ENCODE measurements at regions not wholly inside any gene's neighbourhood (a gene's known extent, or its start where the extent isn't known, plus 50 kb on each side); places are given as distances from the start of the nearest gene placed in this dataset.

DNA sequence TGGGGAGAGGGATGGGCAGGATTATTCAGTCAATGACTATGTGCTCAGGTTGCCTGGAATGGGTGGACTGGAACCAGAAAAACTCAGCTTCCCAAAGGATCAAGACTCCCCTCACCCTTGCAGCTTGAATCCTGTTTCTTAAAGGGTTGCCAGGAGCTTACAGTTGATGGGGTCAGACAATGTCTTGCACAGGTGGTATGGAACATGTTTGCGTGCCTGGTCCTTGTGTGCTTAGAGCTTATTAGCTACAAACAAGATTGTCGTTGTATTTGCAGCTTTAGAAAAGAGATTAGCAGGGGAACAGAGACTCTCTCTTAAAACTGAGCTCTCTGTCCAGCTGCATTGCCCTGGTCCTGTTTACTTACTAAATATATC is 56.9 kb downstream of the PRR15 start:
- Histone ChIP-seq H3K4me2 (ENCODE audit: low read length) (no peak overlapping the region), H3K27me3 (ENCODE audit: insufficient read depth, low read length) (no peaks in the 10 kb centered on the region), H3K4me1 (ENCODE audit: control insufficient read depth in 1 of 2, insufficient read depth in 2 of 2, low read length in 2 of 2) (peaks cover 8 to 21% of the 10 kb centered on the region in 2 experiments; a peak in 3 of 4 replicates), H3K9me2 (ENCODE audit: insufficient read depth) (no peaks in the 10 kb centered on the region), H3K79me2 (ENCODE audit: insufficient read depth, low read length) (no peaks in the 10 kb centered on the region), H2AFZ (ENCODE audit: low read depth, low read length, poor library complexity, severe bottlenecking) (no peak overlapping the region), H3K36me3 (ENCODE audit: control insufficient read depth in 1 of 2, insufficient read depth in 2 of 2, low read length in 2 of 2) (no peaks in the 10 kb centered on the region), H3K4me3 (replicated peaks in 1 of 2; ENCODE audit: low read depth in 1 of 2, low read length in 2 of 2) (no peak overlapping the region), H4K20me1 (ENCODE audit: insufficient read depth) (no peaks in the 10 kb centered on the region), H3K9me3 (ENCODE audit: control insufficient read depth in 1 of 2, insufficient read depth in 1 of 2, low read depth in 1 of 2, low read length in 2 of 2) (no peaks in the 10 kb centered on the region), H3K9ac (ENCODE audit: low read length) (no peak overlapping the region), H3K27ac (ENCODE audit: low read depth, low read length) (no peak overlapping the region)
- POLR2A ChIA-PET, result no interaction called here
- ATAC-seq (no peak), DNase-seq (ENCODE audit: low read depth, low spot score) (no peak)
- CTCF ChIA-PET, result interaction anchor here (0.9 to 1.7 kb wide), 2 partner anchors 11 to 14 kb away, joined by 3 to 9 read pairs; no protein-coding TSS in a partner anchor
- no peak for TF ChIP-seq ZNF274 (IDR thresholded peaks at IDR 0.05; ENCODE audit: low read depth, low read length)
- no peak for TF ChIP-seq EGR1 (IDR thresholded peaks at IDR 0.05; ENCODE audit: low read depth)
- RAD21 ChIA-PET (ENCODE audit: low non-redundant PET in 1 of 2, low total read pairs in 2 of 2, uncharacterized antibody in 2 of 2, unreplicated experiment in 2 of 2), result no interaction called here
- no TSS peak for BruUV-seq (replicated peaks)
- intact Hi-C loops (cut with micrococcal nuclease), result no loop called here

DNA sequence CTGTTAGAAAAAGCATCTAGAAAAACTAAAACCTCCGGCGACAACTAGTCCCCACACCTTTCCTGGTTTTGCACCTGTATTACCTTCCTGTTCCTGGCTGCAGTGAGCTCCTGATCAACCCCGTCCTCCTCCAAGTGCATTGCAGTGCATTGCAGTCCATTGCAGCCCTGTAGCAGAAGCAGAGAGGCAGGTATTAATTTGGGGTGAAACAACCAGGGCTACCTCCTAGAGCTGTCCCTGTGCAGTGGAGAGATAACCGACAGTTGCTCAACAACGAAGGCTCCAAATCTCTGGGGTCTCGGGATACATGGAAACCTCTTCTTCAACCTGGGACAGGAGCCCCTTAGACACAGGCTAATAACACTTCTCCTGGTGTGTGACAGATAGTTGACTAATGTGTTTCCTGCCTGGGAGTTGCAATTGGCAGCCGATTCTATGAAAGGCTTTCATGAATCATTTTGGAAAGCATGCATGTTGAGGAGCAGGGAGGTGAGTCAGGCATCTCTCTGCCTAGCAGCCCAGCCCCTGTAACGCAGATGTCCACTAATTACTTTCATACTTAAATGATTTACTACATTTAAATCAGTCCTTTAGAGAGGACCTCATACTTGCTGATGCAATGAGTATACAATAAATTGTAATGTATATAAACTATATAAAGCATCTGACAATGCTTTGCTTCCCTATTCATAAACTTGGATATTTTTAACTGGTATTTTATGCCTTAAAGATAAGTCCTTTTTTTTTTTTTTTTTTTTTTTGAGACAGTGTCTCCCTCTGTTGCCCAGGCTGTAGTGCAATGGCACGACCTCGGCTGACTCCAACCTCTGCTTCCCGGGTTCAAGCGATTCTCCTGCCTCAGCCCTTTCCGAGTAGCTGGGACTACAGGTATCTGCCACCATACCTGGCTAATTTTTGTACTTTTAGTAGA is 59.0 kb downstream of the PRR15 start:
- Histone ChIP-seq H2AFZ (ENCODE audit: low read depth, low read length, poor library complexity, severe bottlenecking) (peak overlapping the region; percentile 87), H3K4me3 (replicated peaks in 1 of 2; ENCODE audit: low read depth in 1 of 2, low read length in 2 of 2) (0 out of 4 replicates have a peak overlapping the region, but pooled peaks of 1 of the 2 experiments have one; percentile 23), H3K27me3 (ENCODE audit: insufficient read depth, low read length) (no peaks in the 10 kb centered on the region), H3K9me2 (ENCODE audit: insufficient read depth) (no peaks in the 10 kb centered on the region), H3K9ac (ENCODE audit: low read length) (no peak overlapping the region), H3K4me2 (ENCODE audit: low read length) (peak overlapping the region; percentile 67), H3K9me3 (ENCODE audit: control insufficient read depth in 1 of 2, insufficient read depth in 1 of 2, low read depth in 1 of 2, low read length in 2 of 2) (no peaks in the 10 kb centered on the region), H3K79me2 (ENCODE audit: insufficient read depth, low read length) (no peaks in the 10 kb centered on the region), H4K20me1 (ENCODE audit: insufficient read depth) (no peaks in the 10 kb centered on the region), H3K4me1 (ENCODE audit: control insufficient read depth in 1 of 2, insufficient read depth in 2 of 2, low read length in 2 of 2) (peaks cover 8 to 21% of the 10 kb centered on the region in 2 experiments; a peak in 3 of 4 replicates), H3K27ac (ENCODE audit: low read depth, low read length) (no peak overlapping the region), H3K36me3 (ENCODE audit: control insufficient read depth in 1 of 2, insufficient read depth in 2 of 2, low read length in 2 of 2) (no peaks in the 10 kb centered on the region)
- intact Hi-C loops (cut with micrococcal nuclease), result no loop called here
- peak; percentile 83 for DNase-seq (ENCODE audit: low read depth, low spot score)
- ChIA-PET RAD21 (ENCODE audit: low non-redundant PET in 1 of 2, low total read pairs in 2 of 2, uncharacterized antibody in 2 of 2, unreplicated experiment in 2 of 2) (no interaction called here), POLR2A (interaction anchor here (0.8 kb wide), 1 partner anchor 9 kb away, joined by 3 read pairs; no protein-coding TSS in a partner anchor), CTCF (interaction anchor here (0.9 kb wide), 1 partner anchor 12 kb away, joined by 4 read pairs; no protein-coding TSS in a partner anchor)
- no TSS peak for BruUV-seq (replicated peaks)
- peak; percentile 91 for ATAC-seq
- TF ChIP-seq RAD21 (IDR thresholded peaks at IDR 0.05; ENCODE audit: low read depth) (0 out of 2 replicates have a peak, but pooled peaks have one; percentile 14), EZH2 (IDR thresholded peaks at IDR 0.05) (no peak), CBX3 (IDR thresholded peaks at IDR 0.05; ENCODE audit: low read depth) (peak; percentile 41), SRF (IDR thresholded peaks at IDR 0.05; ENCODE audit: low read depth) (no peak), CEBPB (IDR thresholded peaks at IDR 0.05; ENCODE audit: low read depth) (peak; percentile 78), TCF7L2 (IDR thresholded peaks at IDR 0.05; ENCODE audit: borderline replicate concordance, extremely low read depth, insufficient read depth, insufficient read length) (peak; percentile 33), SP1 (IDR thresholded peaks at IDR 0.05; ENCODE audit: low read depth) (peak; percentile 83), MAX (IDR thresholded peaks at IDR 0.05) (0 out of 2 replicates have a peak, but pooled peaks have one; percentile 39), ZFX (IDR thresholded peaks at IDR 0.05) (no peak)
- TF ChIP-seq, protein P1, sequence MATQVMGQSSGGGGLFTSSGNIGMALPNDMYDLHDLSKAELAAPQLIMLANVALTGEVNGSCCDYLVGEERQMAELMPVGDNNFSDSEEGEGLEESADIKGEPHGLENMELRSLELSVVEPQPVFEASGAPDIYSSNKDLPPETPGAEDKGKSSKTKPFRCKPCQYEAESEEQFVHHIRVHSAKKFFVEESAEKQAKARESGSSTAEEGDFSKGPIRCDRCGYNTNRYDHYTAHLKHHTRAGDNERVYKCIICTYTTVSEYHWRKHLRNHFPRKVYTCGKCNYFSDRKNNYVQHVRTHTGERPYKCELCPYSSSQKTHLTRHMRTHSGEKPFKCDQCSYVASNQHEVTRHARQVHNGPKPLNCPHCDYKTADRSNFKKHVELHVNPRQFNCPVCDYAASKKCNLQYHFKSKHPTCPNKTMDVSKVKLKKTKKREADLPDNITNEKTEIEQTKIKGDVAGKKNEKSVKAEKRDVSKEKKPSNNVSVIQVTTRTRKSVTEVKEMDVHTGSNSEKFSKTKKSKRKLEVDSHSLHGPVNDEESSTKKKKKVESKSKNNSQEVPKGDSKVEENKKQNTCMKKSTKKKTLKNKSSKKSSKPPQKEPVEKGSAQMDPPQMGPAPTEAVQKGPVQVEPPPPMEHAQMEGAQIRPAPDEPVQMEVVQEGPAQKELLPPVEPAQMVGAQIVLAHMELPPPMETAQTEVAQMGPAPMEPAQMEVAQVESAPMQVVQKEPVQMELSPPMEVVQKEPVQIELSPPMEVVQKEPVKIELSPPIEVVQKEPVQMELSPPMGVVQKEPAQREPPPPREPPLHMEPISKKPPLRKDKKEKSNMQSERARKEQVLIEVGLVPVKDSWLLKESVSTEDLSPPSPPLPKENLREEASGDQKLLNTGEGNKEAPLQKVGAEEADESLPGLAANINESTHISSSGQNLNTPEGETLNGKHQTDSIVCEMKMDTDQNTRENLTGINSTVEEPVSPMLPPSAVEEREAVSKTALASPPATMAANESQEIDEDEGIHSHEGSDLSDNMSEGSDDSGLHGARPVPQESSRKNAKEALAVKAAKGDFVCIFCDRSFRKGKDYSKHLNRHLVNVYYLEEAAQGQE (IDR thresholded peaks at IDR 0.05; ENCODE audit: low read depth), result no peak
- TF ChIP-seq, protein P2, sequence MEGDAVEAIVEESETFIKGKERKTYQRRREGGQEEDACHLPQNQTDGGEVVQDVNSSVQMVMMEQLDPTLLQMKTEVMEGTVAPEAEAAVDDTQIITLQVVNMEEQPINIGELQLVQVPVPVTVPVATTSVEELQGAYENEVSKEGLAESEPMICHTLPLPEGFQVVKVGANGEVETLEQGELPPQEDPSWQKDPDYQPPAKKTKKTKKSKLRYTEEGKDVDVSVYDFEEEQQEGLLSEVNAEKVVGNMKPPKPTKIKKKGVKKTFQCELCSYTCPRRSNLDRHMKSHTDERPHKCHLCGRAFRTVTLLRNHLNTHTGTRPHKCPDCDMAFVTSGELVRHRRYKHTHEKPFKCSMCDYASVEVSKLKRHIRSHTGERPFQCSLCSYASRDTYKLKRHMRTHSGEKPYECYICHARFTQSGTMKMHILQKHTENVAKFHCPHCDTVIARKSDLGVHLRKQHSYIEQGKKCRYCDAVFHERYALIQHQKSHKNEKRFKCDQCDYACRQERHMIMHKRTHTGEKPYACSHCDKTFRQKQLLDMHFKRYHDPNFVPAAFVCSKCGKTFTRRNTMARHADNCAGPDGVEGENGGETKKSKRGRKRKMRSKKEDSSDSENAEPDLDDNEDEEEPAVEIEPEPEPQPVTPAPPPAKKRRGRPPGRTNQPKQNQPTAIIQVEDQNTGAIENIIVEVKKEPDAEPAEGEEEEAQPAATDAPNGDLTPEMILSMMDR (IDR thresholded peaks at IDR 0.05 in 2 of 3, conservative IDR thresholded peaks at IDR 0.05 in 1 of 3; ENCODE audit: borderline replicate concordance in 1 of 3, insufficient read depth in 1 of 3, low read depth in 2 of 3, low read length in 2 of 3), result no peak
